ENCODE measurements at regions not wholly inside any gene's neighbourhood (a gene's known extent, or its start where the extent isn't known, plus 50 kb on each side); places are given as distances from the start of the nearest gene placed in this dataset.
"Not testable (repeated sequence)": the region's sequence is repeated elsewhere in the genome, so short reads cannot be mapped to it uniquely, and the experiment has no call there.

- DNase-seq (ENCODE audit: low spot score) = peak; percentile 7
Observed at GRCh38 chr3:21894459-21895340, 143.7 kb upstream of the ZNF385D start.

- DNase-seq (ENCODE audit: low spot score) = no peak
Observed at GRCh38 chr3:21898316-21898715, 147.3 kb upstream of the ZNF385D start.

GRCh38 chr3:21901484-21901883, 150.5 kb upstream of the ZNF385D start:
- no peak for DNase-seq (ENCODE audit: low spot score)

GRCh38 chr3:21902956-21903355, 151.9 kb upstream of the ZNF385D start:
- DNase-seq (ENCODE audit: low spot score) = no peak

- no peak for DNase-seq (ENCODE audit: low spot score)
Observed at GRCh38 chr3:21909096-21909495, 158.1 kb upstream of the ZNF385D start.

- no peak for DNase-seq (ENCODE audit: low spot score)
Observed at GRCh38 chr3:21912711-21913110, 161.7 kb upstream of the ZNF385D start.

- no peak for DNase-seq (ENCODE audit: low spot score)
Observed at GRCh38 chr3:21913791-21914190, 162.8 kb upstream of the ZNF385D start.

- no peak for DNase-seq (ENCODE audit: low spot score)
Observed at GRCh38 chr3:21914451-21914850, 163.4 kb upstream of the ZNF385D start.

- DNase-seq (ENCODE audit: low spot score) = no peak
Observed at GRCh38 chr3:21919383-21919782, 168.4 kb upstream of the ZNF385D start.

GRCh38 chr3:21920421-21920861, 169.4 kb upstream of the ZNF385D start:
- DNase-seq (ENCODE audit: low spot score) = no peak

GRCh38 chr3:21923156-21923555, 172.1 kb upstream of the ZNF385D start:
- not testable (repeated sequence) for DNase-seq (ENCODE audit: low spot score)

GRCh38 chr3:21927261-21927660, 176.3 kb upstream of the ZNF385D start:
- DNase-seq (ENCODE audit: low spot score) = no peak

GRCh38 chr3:21934591-21934990, 183.6 kb upstream of the ZNF385D start:
- no peak for DNase-seq (ENCODE audit: low spot score)

GRCh38 chr3:21936207-21936606, 185.2 kb upstream of the ZNF385D start:
- no peak for DNase-seq (ENCODE audit: low spot score)

GRCh38 chr3:21938267-21938681, 187.3 kb upstream of the ZNF385D start:
- DNase-seq (ENCODE audit: low spot score) = no peak

- no peak for DNase-seq (ENCODE audit: low spot score)
Observed at GRCh38 chr3:21942328-21942727, 191.3 kb upstream of the ZNF385D start.

- DNase-seq (ENCODE audit: low spot score) = no peak
Observed at GRCh38 chr3:21944251-21944650, 193.2 kb upstream of the ZNF385D start.

- no peak for DNase-seq (ENCODE audit: low spot score)
Observed at GRCh38 chr3:21952856-21953255, 201.8 kb upstream of the ZNF385D start.

- no peak for DNase-seq (ENCODE audit: low spot score)
Observed at GRCh38 chr3:21954709-21955108, 203.7 kb upstream of the ZNF385D start.

- no peak for DNase-seq (ENCODE audit: low spot score)
Observed at GRCh38 chr3:21955406-21955805, 204.4 kb upstream of the ZNF385D start.

- DNase-seq (ENCODE audit: low spot score) = no peak
Observed at GRCh38 chr3:21960033-21960432, 209.0 kb upstream of the ZNF385D start.

- DNase-seq (ENCODE audit: low spot score) = no peak
Observed at GRCh38 chr3:21962456-21962855, 211.4 kb upstream of the ZNF385D start.

- not testable (repeated sequence) for DNase-seq (ENCODE audit: low spot score)
Observed at GRCh38 chr3:21966457-21966856, 215.4 kb upstream of the ZNF385D start.

- no peak for DNase-seq (ENCODE audit: low spot score)
Observed at GRCh38 chr3:21979706-21980105, 228.7 kb upstream of the ZNF385D start.

Measured in kidney capillary endothelial cell (primary cell).